ENCODE measurements at regions not wholly inside any gene's neighbourhood (a gene's known extent, or its start where the extent isn't known, plus 50 kb on each side); places are given as distances from the start of the nearest gene placed in this dataset.

DNA sequence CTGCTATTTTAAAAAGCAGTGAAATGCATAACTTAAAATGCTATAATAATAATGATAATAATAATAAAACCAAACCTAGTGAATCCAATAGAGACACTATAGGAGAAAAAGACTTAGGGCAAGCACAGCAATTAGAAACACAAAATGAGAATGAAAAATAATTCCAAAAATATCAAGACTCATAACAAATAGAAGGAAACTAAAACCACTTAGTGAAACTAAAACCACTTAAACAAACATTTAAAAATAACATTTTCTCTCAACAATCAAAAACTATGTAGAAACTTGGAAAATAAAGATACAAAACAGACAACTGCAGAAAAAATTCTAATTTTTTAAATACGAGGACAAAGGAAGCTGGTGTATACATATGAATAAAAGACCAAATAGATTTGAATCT, 655.2 kb upstream of the NRG3 start:
- TF ChIP-seq EZH2 (IDR thresholded peaks at IDR 0.05; ENCODE audit: borderline replicate concordance, low read depth, low read length, severe bottlenecking): no peak
- TF ChIP-seq, protein P1, sequence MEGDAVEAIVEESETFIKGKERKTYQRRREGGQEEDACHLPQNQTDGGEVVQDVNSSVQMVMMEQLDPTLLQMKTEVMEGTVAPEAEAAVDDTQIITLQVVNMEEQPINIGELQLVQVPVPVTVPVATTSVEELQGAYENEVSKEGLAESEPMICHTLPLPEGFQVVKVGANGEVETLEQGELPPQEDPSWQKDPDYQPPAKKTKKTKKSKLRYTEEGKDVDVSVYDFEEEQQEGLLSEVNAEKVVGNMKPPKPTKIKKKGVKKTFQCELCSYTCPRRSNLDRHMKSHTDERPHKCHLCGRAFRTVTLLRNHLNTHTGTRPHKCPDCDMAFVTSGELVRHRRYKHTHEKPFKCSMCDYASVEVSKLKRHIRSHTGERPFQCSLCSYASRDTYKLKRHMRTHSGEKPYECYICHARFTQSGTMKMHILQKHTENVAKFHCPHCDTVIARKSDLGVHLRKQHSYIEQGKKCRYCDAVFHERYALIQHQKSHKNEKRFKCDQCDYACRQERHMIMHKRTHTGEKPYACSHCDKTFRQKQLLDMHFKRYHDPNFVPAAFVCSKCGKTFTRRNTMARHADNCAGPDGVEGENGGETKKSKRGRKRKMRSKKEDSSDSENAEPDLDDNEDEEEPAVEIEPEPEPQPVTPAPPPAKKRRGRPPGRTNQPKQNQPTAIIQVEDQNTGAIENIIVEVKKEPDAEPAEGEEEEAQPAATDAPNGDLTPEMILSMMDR (IDR thresholded peaks at IDR 0.05; ENCODE audit: borderline replicate concordance, extremely low read depth, low read length, poor library complexity, severe bottlenecking): no peak
